ENCODE measurements at regions not wholly inside any gene's neighbourhood (a gene's known extent, or its start where the extent isn't known, plus 50 kb on each side); places are given as distances from the start of the nearest gene placed in this dataset.

- no peak for DNase-seq
- 36 to 44% methylated on average over 1 of the region's 1 CpG for WGBS, 2 donors
- no peak for ATAC-seq (ENCODE audit: low FRiP score)
- no peak overlapping the region for H3K4me3 ChIP-seq (ENCODE audit: low read length in 2 of 2)
- H3K9me3 ChIP-seq (ENCODE audit: control insufficient read depth, low read length) = no peaks in the 10 kb centered on the region
- H3K4me1 ChIP-seq (ENCODE audit: control insufficient read depth in 1 of 2, insufficient read depth in 2 of 2, low read length in 2 of 2) = no peaks in the 10 kb centered on the region
- no peaks in the 10 kb centered on the region for H3K27me3 ChIP-seq (ENCODE audit: control insufficient read depth in 1 of 2, insufficient read depth in 2 of 2, low read length in 1 of 2)
- intact Hi-C loops (cut with DNase I) = no loop called here
- H3K27ac ChIP-seq (ENCODE audit: low read depth in 1 of 2, low read length in 2 of 2) = no peak overlapping the region
- H3K36me3 ChIP-seq (ENCODE audit: control insufficient read depth in 1 of 2, insufficient read depth in 2 of 2, low read length in 1 of 2) = no peaks in the 10 kb centered on the region
Observed at GRCh38 chr7:12504149-12504548, 66.4 kb upstream of the SCIN start.

- Histone ChIP-seq H3K4me1 (ENCODE audit: control insufficient read depth in 1 of 2, insufficient read depth in 2 of 2, low read length in 2 of 2) (no peaks in the 10 kb centered on the region), H3K9me3 (ENCODE audit: control insufficient read depth, low read length) (no peaks in the 10 kb centered on the region), H3K4me3 (ENCODE audit: low read length in 2 of 2) (no peak overlapping the region), H3K27ac (ENCODE audit: low read depth in 1 of 2, low read length in 2 of 2) (no peak overlapping the region), H3K36me3 (ENCODE audit: control insufficient read depth in 1 of 2, insufficient read depth in 2 of 2, low read length in 1 of 2) (no peaks in the 10 kb centered on the region), H3K27me3 (ENCODE audit: control insufficient read depth in 1 of 2, insufficient read depth in 2 of 2, low read length in 1 of 2) (no peaks in the 10 kb centered on the region)
- intact Hi-C loops (cut with DNase I) = no loop called here
- 59 to 63% methylated on average over 3 of the region's 3 CpGs for WGBS, 2 donors
- ATAC-seq (ENCODE audit: low FRiP score) (no peak), DNase-seq (no peak)
Observed at GRCh38 chr7:12508005-12508404, 62.5 kb upstream of the SCIN start.

- H3K27ac ChIP-seq (ENCODE audit: low read depth in 1 of 2, low read length in 2 of 2) = no peak overlapping the region
- no peaks in the 10 kb centered on the region for H3K36me3 ChIP-seq (ENCODE audit: control insufficient read depth in 1 of 2, insufficient read depth in 2 of 2, low read length in 1 of 2)
- no peak for ATAC-seq (ENCODE audit: low FRiP score)
- WGBS, 2 donors = 84 to 90% methylated on average over 2 of the region's 2 CpGs
- intact Hi-C loops (cut with DNase I) = no loop called here
- no peaks in the 10 kb centered on the region for H3K9me3 ChIP-seq (ENCODE audit: control insufficient read depth, low read length)
- DNase-seq = no peak
- H3K4me1 ChIP-seq (ENCODE audit: control insufficient read depth in 1 of 2, insufficient read depth in 2 of 2, low read length in 2 of 2) = no peaks in the 10 kb centered on the region
- H3K27me3 ChIP-seq (ENCODE audit: control insufficient read depth in 1 of 2, insufficient read depth in 2 of 2, low read length in 1 of 2) = no peaks in the 10 kb centered on the region
- H3K4me3 ChIP-seq (ENCODE audit: low read length in 2 of 2) = no peak overlapping the region
Observed at GRCh38 chr7:12508554-12508953, 62.0 kb upstream of the SCIN start.

- peaks cover 5% of the 10 kb centered on the region for H3K9me3 ChIP-seq (ENCODE audit: control insufficient read depth, low read length)
- intact Hi-C loops (cut with DNase I) = no loop called here
- H3K36me3 ChIP-seq (ENCODE audit: control insufficient read depth in 1 of 2, insufficient read depth in 2 of 2, low read length in 1 of 2) = no peaks in the 10 kb centered on the region
- no peak for ATAC-seq (ENCODE audit: low FRiP score)
- H3K4me1 ChIP-seq (ENCODE audit: control insufficient read depth in 1 of 2, insufficient read depth in 2 of 2, low read length in 2 of 2) = no peaks in the 10 kb centered on the region
- DNase-seq = no peak
- no peaks in the 10 kb centered on the region for H3K27me3 ChIP-seq (ENCODE audit: control insufficient read depth in 1 of 2, insufficient read depth in 2 of 2, low read length in 1 of 2)
- no peak overlapping the region for H3K4me3 ChIP-seq (ENCODE audit: low read length in 2 of 2)
- H3K27ac ChIP-seq (ENCODE audit: low read depth in 1 of 2, low read length in 2 of 2) = no peak overlapping the region
Observed at GRCh38 chr7:12517451-12517850, 53.1 kb upstream of the SCIN start.

GRCh38 chr7:12518920-12519681, 51.4 kb upstream of the SCIN start:
- Histone ChIP-seq H3K9me3 (ENCODE audit: control insufficient read depth, low read length) (peaks cover 5% of the 10 kb centered on the region), H3K27ac (ENCODE audit: low read depth in 1 of 2, low read length in 2 of 2) (no peak overlapping the region), H3K36me3 (ENCODE audit: control insufficient read depth in 1 of 2, insufficient read depth in 2 of 2, low read length in 1 of 2) (no peaks in the 10 kb centered on the region), H3K4me3 (ENCODE audit: low read length in 2 of 2) (no peak overlapping the region), H3K4me1 (ENCODE audit: control insufficient read depth in 1 of 2, insufficient read depth in 2 of 2, low read length in 2 of 2) (no peaks in the 10 kb centered on the region), H3K27me3 (ENCODE audit: control insufficient read depth in 1 of 2, insufficient read depth in 2 of 2, low read length in 1 of 2) (no peaks in the 10 kb centered on the region)
- intact Hi-C loops (cut with DNase I) = no loop called here
- DNase-seq (no peak), ATAC-seq (ENCODE audit: low FRiP score) (no peak)
- WGBS, 2 donors = 61 to 80% methylated on average over 2 of the region's 2 CpGs

GRCh38 chr7:12519682-12520009, 50.9 kb upstream of the SCIN start:
- H3K27me3 ChIP-seq (ENCODE audit: control insufficient read depth in 1 of 2, insufficient read depth in 2 of 2, low read length in 1 of 2) = no peaks in the 10 kb centered on the region
- H3K36me3 ChIP-seq (ENCODE audit: control insufficient read depth in 1 of 2, insufficient read depth in 2 of 2, low read length in 1 of 2) = no peaks in the 10 kb centered on the region
- intact Hi-C loops (cut with DNase I) = loop anchor here (5.0 to 10.0 kb wide), 3 partner anchors 105 to 745 kb away; no protein-coding TSS in a partner anchor
- no peak overlapping the region for H3K27ac ChIP-seq (ENCODE audit: low read depth in 1 of 2, low read length in 2 of 2)
- no peak overlapping the region for H3K4me3 ChIP-seq (ENCODE audit: low read length in 2 of 2)
- DNase-seq = no peak
- ATAC-seq (ENCODE audit: low FRiP score) = no peak
- H3K9me3 ChIP-seq (ENCODE audit: control insufficient read depth, low read length) = peaks cover 5% of the 10 kb centered on the region
- 0 to 37% methylated on average over 1 of the region's 1 CpG for WGBS, 2 donors
- H3K4me1 ChIP-seq (ENCODE audit: control insufficient read depth in 1 of 2, insufficient read depth in 2 of 2, low read length in 2 of 2) = no peaks in the 10 kb centered on the region
